ENCODE measurements at regions not wholly inside any gene's neighbourhood (a gene's known extent, or its start where the extent isn't known, plus 50 kb on each side); places are given as distances from the start of the nearest gene placed in this dataset.

DNA sequence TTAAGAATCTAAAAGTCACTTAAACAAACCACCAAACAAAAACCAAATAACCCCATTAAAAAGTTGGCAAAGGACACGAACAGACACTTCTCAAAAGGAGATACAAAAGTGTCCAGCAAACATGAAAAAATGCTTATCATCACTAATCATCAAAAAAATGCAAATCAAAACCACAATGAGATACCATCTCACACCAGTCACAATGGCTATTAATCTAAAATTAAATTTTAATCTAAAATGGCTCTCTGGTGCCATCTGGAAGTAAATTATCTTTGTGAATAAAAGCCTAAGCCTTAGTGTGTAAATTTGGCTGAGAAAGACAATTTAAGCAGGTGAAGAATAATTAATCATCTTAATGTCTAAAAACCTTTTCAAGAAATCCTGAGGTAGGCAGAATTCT, 204.5 kb upstream of the PPFIA2 start:
- no peak overlapping the region for H3K27ac Mint-ChIP-seq (ENCODE audit: unreplicated experiment)
- no peaks in the 10 kb centered on the region for H3K9me3 Mint-ChIP-seq (ENCODE audit: unreplicated experiment)
- TF ChIP-seq, protein P1, sequence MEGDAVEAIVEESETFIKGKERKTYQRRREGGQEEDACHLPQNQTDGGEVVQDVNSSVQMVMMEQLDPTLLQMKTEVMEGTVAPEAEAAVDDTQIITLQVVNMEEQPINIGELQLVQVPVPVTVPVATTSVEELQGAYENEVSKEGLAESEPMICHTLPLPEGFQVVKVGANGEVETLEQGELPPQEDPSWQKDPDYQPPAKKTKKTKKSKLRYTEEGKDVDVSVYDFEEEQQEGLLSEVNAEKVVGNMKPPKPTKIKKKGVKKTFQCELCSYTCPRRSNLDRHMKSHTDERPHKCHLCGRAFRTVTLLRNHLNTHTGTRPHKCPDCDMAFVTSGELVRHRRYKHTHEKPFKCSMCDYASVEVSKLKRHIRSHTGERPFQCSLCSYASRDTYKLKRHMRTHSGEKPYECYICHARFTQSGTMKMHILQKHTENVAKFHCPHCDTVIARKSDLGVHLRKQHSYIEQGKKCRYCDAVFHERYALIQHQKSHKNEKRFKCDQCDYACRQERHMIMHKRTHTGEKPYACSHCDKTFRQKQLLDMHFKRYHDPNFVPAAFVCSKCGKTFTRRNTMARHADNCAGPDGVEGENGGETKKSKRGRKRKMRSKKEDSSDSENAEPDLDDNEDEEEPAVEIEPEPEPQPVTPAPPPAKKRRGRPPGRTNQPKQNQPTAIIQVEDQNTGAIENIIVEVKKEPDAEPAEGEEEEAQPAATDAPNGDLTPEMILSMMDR (IDR thresholded peaks at IDR 0.05): no peak
- no peak for DNase-seq (ENCODE audit: extremely low spot score, unreplicated experiment)
- no peaks in the 10 kb centered on the region for H3K27me3 Mint-ChIP-seq (ENCODE audit: unreplicated experiment)
- no peaks in the 10 kb centered on the region for H3K36me3 Mint-ChIP-seq (ENCODE audit: unreplicated experiment)
- H3K4me3 Mint-ChIP-seq (ENCODE audit: unreplicated experiment): no peak overlapping the region
- H3K4me1 Mint-ChIP-seq (ENCODE audit: unreplicated experiment): no peaks in the 10 kb centered on the region

DNA sequence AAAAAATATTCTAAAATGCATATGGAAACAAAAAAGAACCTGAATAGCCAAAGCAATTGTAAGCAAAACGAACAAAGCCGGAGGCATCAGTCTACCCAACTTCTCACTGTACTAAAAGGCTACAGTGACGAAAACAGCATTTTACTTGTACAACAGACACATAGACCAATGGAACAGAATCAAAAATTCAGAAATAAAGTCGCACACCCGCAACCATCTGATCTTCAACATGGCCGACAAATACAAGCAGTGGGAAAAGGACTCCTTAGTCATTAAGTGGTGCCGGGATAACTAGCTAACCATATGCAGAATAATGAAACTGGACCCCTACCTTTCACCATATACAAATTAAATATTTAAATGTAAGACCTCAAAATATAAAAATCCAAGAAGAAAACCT, 203.9 kb upstream of the PPFIA2 start:
- Mint-ChIP-seq H3K36me3 (ENCODE audit: unreplicated experiment) (no peaks in the 10 kb centered on the region), H3K4me1 (ENCODE audit: unreplicated experiment) (no peaks in the 10 kb centered on the region)

DNA sequence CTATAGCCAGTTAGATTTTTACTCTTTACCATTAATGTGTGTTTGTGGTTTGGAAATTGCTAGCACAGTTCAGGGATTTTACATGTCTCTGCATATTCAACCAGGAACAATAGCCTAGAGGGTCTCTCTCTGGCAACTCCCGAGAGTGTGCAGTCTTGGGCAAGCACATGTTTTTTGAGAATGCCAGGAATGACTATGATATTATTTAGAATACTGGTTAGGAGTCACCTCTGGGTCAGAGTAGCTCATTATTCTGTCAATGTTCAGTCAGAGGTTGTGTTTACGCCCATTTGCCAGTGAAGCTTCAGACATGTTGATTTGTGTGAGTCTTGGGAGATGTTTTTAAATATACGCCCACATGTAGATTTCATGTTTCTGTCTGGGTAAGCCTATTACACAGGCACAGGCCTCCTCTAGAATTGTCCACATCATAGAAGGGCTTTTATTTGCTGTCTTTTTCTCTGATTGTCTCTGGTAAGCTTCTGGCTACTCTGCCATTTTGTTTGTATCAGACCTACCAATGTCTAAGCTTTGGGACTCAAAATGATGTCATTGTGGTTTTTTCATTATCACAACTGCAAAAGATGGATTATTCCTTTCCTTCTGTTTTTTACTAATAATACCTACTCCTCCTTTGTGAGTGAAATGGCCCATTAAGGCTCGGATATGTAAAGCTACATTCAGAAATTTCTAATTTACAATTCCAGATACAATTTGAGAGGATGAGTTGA, 203.1 kb upstream of the PPFIA2 start:
- no peak for DNase-seq (ENCODE audit: extremely low spot score, unreplicated experiment)
- TF ChIP-seq, protein P1 (IDR thresholded peaks at IDR 0.05): no peak
- Mint-ChIP-seq H3K36me3 (ENCODE audit: unreplicated experiment) (no peaks in the 10 kb centered on the region), H3K27me3 (ENCODE audit: unreplicated experiment) (no peaks in the 10 kb centered on the region), H3K4me3 (ENCODE audit: unreplicated experiment) (no peak overlapping the region), H3K27ac (ENCODE audit: unreplicated experiment) (no peak overlapping the region), H3K9me3 (ENCODE audit: unreplicated experiment) (no peaks in the 10 kb centered on the region), H3K4me1 (ENCODE audit: unreplicated experiment) (no peaks in the 10 kb centered on the region)

More for the DNA sequence above, 203.9 kb upstream of the PPFIA2 start:
- no peaks in the 10 kb centered on the region for H3K27me3 Mint-ChIP-seq (ENCODE audit: unreplicated experiment)
- TF ChIP-seq, protein P1 (IDR thresholded peaks at IDR 0.05): no peak
- no peak overlapping the region for H3K4me3 Mint-ChIP-seq (ENCODE audit: unreplicated experiment)
- no peak overlapping the region for H3K27ac Mint-ChIP-seq (ENCODE audit: unreplicated experiment)
- no peaks in the 10 kb centered on the region for H3K9me3 Mint-ChIP-seq (ENCODE audit: unreplicated experiment)
- DNase-seq (ENCODE audit: extremely low spot score, unreplicated experiment): no peak

DNA sequence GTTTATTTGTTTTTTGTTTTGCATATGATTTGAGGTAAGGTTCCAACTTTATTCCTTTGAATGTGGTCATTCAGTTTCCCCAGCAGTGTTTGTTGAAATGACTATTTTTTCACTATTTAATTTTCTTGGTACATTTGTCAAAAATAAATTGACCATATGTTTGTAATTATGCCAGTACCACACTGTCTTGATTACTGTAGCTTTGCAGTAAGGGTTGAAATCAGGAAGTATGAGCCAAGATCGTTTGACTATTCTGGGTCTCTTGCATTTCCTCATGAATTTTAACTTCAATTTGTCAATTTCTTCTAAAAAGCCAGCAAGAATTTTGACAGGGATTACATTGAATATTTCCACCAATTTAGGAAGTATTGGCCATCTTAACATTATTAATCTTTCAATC, 199.3 kb upstream of the PPFIA2 start:
- no peaks in the 10 kb centered on the region for H3K9me3 Mint-ChIP-seq (ENCODE audit: unreplicated experiment)
- H3K4me3 Mint-ChIP-seq (ENCODE audit: unreplicated experiment): no peak overlapping the region
- TF ChIP-seq, protein P1 (IDR thresholded peaks at IDR 0.05): no peak
- no peaks in the 10 kb centered on the region for H3K27me3 Mint-ChIP-seq (ENCODE audit: unreplicated experiment)
- DNase-seq (ENCODE audit: extremely low spot score, unreplicated experiment): no peak
- H3K36me3 Mint-ChIP-seq (ENCODE audit: unreplicated experiment): no peaks in the 10 kb centered on the region
- no peaks in the 10 kb centered on the region for H3K4me1 Mint-ChIP-seq (ENCODE audit: unreplicated experiment)
- no peak overlapping the region for H3K27ac Mint-ChIP-seq (ENCODE audit: unreplicated experiment)

DNA sequence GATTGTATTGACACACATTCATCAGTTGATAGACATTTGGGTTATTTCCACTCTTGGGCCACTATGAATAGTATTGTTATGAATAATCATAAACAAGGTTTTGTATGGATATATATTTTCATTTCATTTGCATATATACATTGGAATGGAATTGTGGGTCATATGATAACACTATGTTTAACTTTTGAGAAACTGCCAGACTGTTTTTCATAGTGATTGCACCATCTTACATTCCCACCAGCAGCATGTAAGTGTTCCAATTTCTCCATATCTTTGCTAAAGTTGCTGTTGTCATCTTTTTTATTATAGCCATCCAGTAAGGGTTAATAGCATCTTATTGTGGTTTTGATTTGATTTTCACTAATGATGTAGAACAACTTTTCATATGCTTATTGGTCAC, 198.5 kb upstream of the PPFIA2 start:
- DNase-seq (ENCODE audit: extremely low spot score, unreplicated experiment): no peak
- Mint-ChIP-seq H3K27ac (ENCODE audit: unreplicated experiment) (no peak overlapping the region), H3K4me3 (ENCODE audit: unreplicated experiment) (no peak overlapping the region), H3K4me1 (ENCODE audit: unreplicated experiment) (no peaks in the 10 kb centered on the region), H3K36me3 (ENCODE audit: unreplicated experiment) (no peaks in the 10 kb centered on the region), H3K27me3 (ENCODE audit: unreplicated experiment) (no peaks in the 10 kb centered on the region), H3K9me3 (ENCODE audit: unreplicated experiment) (no peaks in the 10 kb centered on the region)
- TF ChIP-seq, protein P1 (IDR thresholded peaks at IDR 0.05): no peak

Measured in osteocyte (in vitro differentiated cells).